Spleen (tissue), 11 donors: ENCODE measurements at regions not wholly inside any gene's neighbourhood (a gene's known extent, or its start where the extent isn't known, plus 50 kb on each side); places are given as distances from the start of the nearest gene placed in this dataset.
"Not testable (repeated sequence)": the region's sequence is repeated elsewhere in the genome, so short reads cannot be mapped to it uniquely, and the experiment has no call there.

Experiments used
- DNase-seq: peaks from one replicate; pipeline ENCODE4 v3.0.0-alpha.2; 2020
- H3K27ac ChIP-seq, 8 donors: fragments of 200-600 bp; sonication (generic) in 7 of 8; 1 replicate in 4 of 8; 2 replicates in 4 of 8; pipeline versions ENCODE4 v1.5.0 to v1.8.0; 2016 to 2021; ENCODE audit warnings: inconsistent platforms in 4 of 8, mild to moderate bottlenecking in 4 of 8, moderate library complexity in 1 of 8
- H3K27me3 ChIP-seq, 7 donors: fragments of 200-600 bp; sonication (generic) in 6 of 7; replicated peaks in 1 of 7; 1 replicate in 4 of 7; 2 replicates in 3 of 7; pipeline versions ENCODE4 v1.5.0 to v1.8.0; 2016 to 2021; ENCODE audit warnings: inconsistent platforms in 3 of 7, mild to moderate bottlenecking in 1 of 7
- H3K36me3 ChIP-seq, 6 donors: fragments of 200-600 bp; sonication (generic) in 5 of 6; 1 replicate in 4 of 6; 2 replicates in 2 of 6; pipeline versions ENCODE4 v1.5.0 to v1.8.0; 2016 to 2021; ENCODE audit warnings: inconsistent platforms in 2 of 6
- H3K4me1 ChIP-seq, 6 donors: fragments of 200-600 bp; sonication (generic) in 5 of 6; 1 replicate in 3 of 6; 2 replicates in 3 of 6; pipeline versions ENCODE4 v1.5.0 to v1.8.0; 2016 to 2021; ENCODE audit warnings: inconsistent platforms in 3 of 6
- H3K4me3 ChIP-seq, 8 donors: fragments of 200-600 bp; sonication (generic) in 7 of 8; 1 replicate in 4 of 8; 2 replicates in 4 of 8; pipeline versions ENCODE4 v1.5.0 to v1.8.0; 2016 to 2021; ENCODE audit warnings: inconsistent platforms in 4 of 8, mild to moderate bottlenecking in 4 of 8, moderate library complexity in 2 of 8
- H3K9me3 ChIP-seq, 8 donors: fragments of 200-600 bp; sonication (generic) in 7 of 8; 1 replicate in 4 of 8; 2 replicates in 4 of 8; pipeline versions ENCODE4 v1.5.0 to v1.8.0; 2016 to 2021; ENCODE audit warnings: inconsistent platforms in 4 of 8
- POLR2A ChIP-seq, 3 donors: fragments of 450-650 bp; IDR thresholded peaks; one replicate each; pipeline ENCODE4 v1.5.1; 2017; ENCODE audit warnings: antibody characterized with exemption in 3 of 3, mild to moderate bottlenecking in 1 of 3
- POLR2AphosphoS5 ChIP-seq, 3 donors: sonication (generic); formaldehyde crosslinking; IDR thresholded peaks; one replicate each; pipeline ENCODE4 v1.5.1; 2017; ENCODE audit warnings: antibody characterized with exemption in 3 of 3
- WGBS, 5 donors: extraction: QIAGEN DNeasy Blood & Tissue Kit in 3 of 5; methylation state at CpG; one replicate each; pipeline versions ENCODE4 v1.1.5 to v1.1.7; 2013 to 2018; 5-methylcytosine and 5-hydroxymethylcytosine counted together
- intact Hi-C: fragments of 100-400 bp; cut with DNase I; formaldehyde crosslinking; loops from one replicate; pipeline ENCODE4 v1.15.0; 2023; ENCODE audit warnings: low total_unique reads
- TF ChIP-seq, protein P1 (sequence below), 11 experiments: fragments of 200-600 bp in 7 of 11; fragments of 450-650 bp in 4 of 11; sonication (generic) in 4 of 11; IDR thresholded peaks in 8 of 11; conservative IDR thresholded peaks in 3 of 11; 1 replicate in 7 of 11; 2 replicates in 4 of 11; pipeline versions ENCODE4 v1.4.0 to v1.8.0; 2016 to 2021; ENCODE audit warnings: antibody characterized with exemption in 11 of 11, inconsistent platforms in 4 of 11, mild to moderate bottlenecking in 1 of 11
- donor health status: healthy with polysubstance abuse.
- donor health status: DM: no; HTN: no; CAD: no; lungs with moderate emphysema.
- donor health status: DM: no; HTN: no; CAD: no.
- donor health status: Bipolar disorder and iron deficiency.
- donor health status: healthy.
- donor health status: DM: no; HTN: no; CAD: no.
- donor health status: DM: yes; HTN: yes; CAD: no.

DNA sequence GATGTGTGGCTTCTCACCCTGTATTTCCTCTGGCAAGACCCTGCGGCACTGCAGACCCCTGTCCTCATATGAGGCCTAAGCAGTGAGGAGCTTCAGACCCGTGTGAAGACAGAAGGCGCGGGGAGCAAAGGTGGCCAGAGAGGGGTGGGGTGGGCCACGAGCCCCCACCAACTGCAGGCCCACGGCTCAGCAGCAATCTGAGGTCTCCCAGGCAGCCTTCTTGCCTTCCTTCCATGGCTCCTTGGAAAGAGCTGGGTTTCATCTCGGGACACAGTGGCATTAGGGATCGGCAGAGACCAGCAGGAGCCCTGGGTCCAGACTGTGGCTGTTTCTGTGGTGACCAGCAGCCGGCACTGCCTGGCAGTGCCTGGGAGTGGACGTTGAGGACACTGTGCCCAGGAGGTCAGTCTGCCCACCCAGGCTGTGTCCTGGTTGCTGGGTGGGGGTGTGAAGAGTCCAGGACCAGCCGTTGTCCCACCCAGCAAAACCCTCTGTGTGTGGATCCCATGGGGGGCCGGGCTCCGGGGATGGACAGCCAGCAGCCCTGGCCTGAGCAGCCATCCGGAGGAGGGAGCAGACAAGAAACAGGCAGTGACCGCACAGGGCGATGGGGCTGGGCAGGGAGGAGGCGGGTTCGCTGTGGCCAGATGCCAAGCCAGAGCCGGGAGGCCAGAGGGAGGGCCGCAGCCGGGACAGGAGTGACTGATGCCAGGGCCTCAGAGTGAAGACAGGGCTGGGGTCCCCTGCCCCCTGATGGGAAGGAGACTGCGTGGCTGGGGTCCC lies 73.8 kb downstream of the RRM2 start:
- H3K27me3 ChIP-seq: no peaks in the 10 kb centered on the region
- peaks cover 0 to 10% (median 0%) of the 10 kb centered on the region in 6 donors for H3K36me3 ChIP-seq
- H3K4me3 ChIP-seq: no peak overlapping the region
- H3K9me3 ChIP-seq: peaks cover 0 to 4% (median 0%) of the 10 kb centered on the region in 8 donors
- no peak overlapping the region for H3K27ac ChIP-seq
- TF ChIP-seq, protein P1, sequence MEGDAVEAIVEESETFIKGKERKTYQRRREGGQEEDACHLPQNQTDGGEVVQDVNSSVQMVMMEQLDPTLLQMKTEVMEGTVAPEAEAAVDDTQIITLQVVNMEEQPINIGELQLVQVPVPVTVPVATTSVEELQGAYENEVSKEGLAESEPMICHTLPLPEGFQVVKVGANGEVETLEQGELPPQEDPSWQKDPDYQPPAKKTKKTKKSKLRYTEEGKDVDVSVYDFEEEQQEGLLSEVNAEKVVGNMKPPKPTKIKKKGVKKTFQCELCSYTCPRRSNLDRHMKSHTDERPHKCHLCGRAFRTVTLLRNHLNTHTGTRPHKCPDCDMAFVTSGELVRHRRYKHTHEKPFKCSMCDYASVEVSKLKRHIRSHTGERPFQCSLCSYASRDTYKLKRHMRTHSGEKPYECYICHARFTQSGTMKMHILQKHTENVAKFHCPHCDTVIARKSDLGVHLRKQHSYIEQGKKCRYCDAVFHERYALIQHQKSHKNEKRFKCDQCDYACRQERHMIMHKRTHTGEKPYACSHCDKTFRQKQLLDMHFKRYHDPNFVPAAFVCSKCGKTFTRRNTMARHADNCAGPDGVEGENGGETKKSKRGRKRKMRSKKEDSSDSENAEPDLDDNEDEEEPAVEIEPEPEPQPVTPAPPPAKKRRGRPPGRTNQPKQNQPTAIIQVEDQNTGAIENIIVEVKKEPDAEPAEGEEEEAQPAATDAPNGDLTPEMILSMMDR (IDR thresholded peaks at IDR 0.05 in 8 of 11, conservative IDR thresholded peaks at IDR 0.05 in 3 of 11): no peak
- no peak for TF ChIP-seq POLR2A (IDR thresholded peaks at IDR 0.05)
- TF ChIP-seq POLR2AphosphoS5 (IDR thresholded peaks at IDR 0.05): no peak
- peak; percentile 69 for DNase-seq
- intact Hi-C loops: no loop called here
- 79 to 96% (median 88%) methylated on average over 16 to 22 of the region's 22 CpGs for WGBS, 5 donors
- no peaks in the 10 kb centered on the region for H3K4me1 ChIP-seq

DNA sequence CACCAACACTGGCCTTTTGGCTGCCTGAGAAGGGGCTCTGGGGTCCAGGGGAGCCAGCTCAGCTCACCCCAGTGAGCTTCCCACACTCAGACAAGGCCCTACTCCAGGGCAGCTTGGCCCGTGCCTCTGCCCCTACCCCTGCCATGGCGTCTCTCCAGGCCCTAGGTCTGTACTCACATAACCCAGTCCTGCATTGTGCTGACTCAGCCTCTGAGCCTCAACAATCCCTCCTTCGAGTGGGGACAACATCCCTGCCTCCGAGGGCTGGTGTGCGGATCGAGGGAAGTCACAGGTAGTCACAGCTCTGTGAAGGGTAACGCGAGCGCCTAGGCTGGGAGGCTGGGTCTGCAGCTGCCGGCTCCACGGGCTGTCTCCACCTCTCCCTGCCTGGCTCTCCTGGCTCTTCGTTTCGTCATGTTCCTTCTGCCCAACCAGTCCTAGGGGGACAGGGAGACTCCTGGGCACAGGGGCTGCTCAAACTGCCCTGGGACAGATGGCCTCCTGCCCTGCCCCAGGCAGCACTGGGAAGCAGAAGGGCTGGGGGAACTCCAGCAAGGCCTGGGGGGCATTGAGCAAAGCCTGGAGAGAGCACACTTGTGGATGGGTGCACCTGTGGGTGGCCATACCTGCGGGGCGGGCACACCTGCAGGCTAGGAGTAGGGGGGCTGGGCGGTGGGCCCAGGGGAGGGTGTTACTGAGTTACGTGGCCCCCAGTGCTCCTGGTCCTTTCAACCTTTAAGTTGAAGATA lies 74.6 kb downstream of the RRM2 start:
- TF ChIP-seq, protein P1 (IDR thresholded peaks at IDR 0.05 in 8 of 11, conservative IDR thresholded peaks at IDR 0.05 in 3 of 11): no peak
- TF ChIP-seq POLR2AphosphoS5 (IDR thresholded peaks at IDR 0.05) (no peak), POLR2A (IDR thresholded peaks at IDR 0.05) (no peak)
- WGBS, 5 donors: 91 to 96% (median 95%) methylated on average over 13 to 17 of the region's 17 CpGs
- Histone ChIP-seq H3K36me3 (peaks cover 0 to 10% (median 0%) of the 10 kb centered on the region in 6 donors), H3K27ac (no peak overlapping the region), H3K4me3 (no peak overlapping the region), H3K27me3 (no peaks in the 10 kb centered on the region), H3K9me3 (peaks cover 0 to 4% (median 0%) of the 10 kb centered on the region in 8 donors), H3K4me1 (no peaks in the 10 kb centered on the region)
- intact Hi-C loops: no loop called here
- DNase-seq: no peak

DNA sequence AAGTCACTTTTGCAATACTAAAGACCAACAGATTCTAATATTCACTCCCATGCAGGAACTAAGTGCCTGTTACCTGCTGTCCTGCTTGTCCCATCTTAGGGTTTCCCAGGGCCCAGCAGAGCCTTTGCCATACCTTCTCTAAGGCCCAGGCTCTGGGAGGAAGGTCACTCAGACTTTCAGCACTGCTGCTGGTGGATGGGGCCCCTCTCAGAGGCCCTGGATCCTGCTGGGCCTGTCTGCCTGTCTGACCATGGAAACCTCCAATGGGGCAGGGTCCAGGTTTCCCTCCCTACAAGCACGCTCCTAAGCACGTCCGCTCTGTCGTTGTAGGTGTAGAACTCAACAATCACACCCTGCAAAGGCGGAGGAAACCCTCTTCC lies 75.1 kb downstream of the RRM2 start:
- Histone ChIP-seq H3K4me1 (no peaks in the 10 kb centered on the region), H3K9me3 (peaks cover 0 to 4% (median 0%) of the 10 kb centered on the region in 8 donors), H3K27me3 (no peaks in the 10 kb centered on the region), H3K4me3 (no peak overlapping the region), H3K27ac (no peak overlapping the region), H3K36me3 (peaks cover 0 to 10% (median 0%) of the 10 kb centered on the region in 6 donors)
- whole genome bisulfite sequencing, 5 donors: 76 to 100% (median 90%) methylated on average over 5 of the region's 5 CpGs
- TF ChIP-seq, protein P1 (IDR thresholded peaks at IDR 0.05 in 8 of 11, conservative IDR thresholded peaks at IDR 0.05 in 3 of 11): no peak
- no peak for TF ChIP-seq POLR2A (IDR thresholded peaks at IDR 0.05)
- no peak for TF ChIP-seq POLR2AphosphoS5 (IDR thresholded peaks at IDR 0.05)
- intact Hi-C loops: no loop called here
- DNase-seq: peak; percentile 36

DNA sequence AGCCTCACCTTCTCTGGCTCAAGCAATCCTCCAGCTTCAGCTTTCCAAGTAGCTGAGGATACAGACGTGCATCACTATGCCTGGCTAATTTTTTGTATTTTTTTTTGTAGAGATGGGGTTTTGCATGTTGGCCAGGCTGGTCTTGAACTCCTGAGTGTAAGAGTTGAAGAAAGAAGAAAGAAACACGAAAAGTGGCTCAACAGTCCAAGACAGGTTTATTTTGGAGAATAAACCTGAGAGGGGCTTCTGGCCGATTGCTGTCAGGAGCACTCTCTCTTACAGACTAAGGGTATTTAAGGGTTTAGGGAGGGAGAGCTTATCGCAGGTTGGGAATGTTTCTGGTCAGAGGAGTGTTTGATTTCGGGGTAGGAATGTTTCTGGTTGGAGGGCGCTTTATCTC lies 75.9 kb downstream of the RRM2 start:
- H3K27ac ChIP-seq, intact Hi-C loops, H3K9me3 ChIP-seq, H3K4me3 ChIP-seq, DNase-seq, H3K4me1 ChIP-seq, H3K27me3 ChIP-seq: not testable (repeated sequence)
- peaks cover 0 to 10% (median 0%) of the 10 kb centered on the region in 6 donors for H3K36me3 ChIP-seq
- WGBS, 5 donors: 80 to 99% (median 89%) methylated on average over 6 of the region's 6 CpGs
